PC-3 (cell line): ENCODE measurements at regions not wholly inside any gene's neighbourhood (a gene's known extent, or its start where the extent isn't known, plus 50 kb on each side); places are given as distances from the start of the nearest gene placed in this dataset.

ENCODE experiments used
- ATAC-seq: fragments of 200-7000 bp; cut with Tn5 transposase; 2 replicates; pipeline ENCODE4 v1.9.1; 2020; ENCODE audit warnings: mild to moderate bottlenecking, moderate library complexity
- BruUV-seq: library from RNA; stranded (reverse); fragments of 400-500 nt; replicated peaks from 2 replicates; lab custom pipeline; 2021; lab: Mats Ljungman, UMichigan
- CTCF ChIA-PET: fragments of 300-600 bp; sonication (Branson Sonifier 250); formaldehyde crosslinking; loops from one replicate; lab custom pipeline; 2022; ENCODE audit warnings: antibody characterized with exemption; lab: Charles Lee
- POLR2A ChIA-PET: fragments of 300-600 bp; sonication (Branson Sonifier 250); formaldehyde crosslinking; loops from one replicate; lab custom pipeline; 2022; ENCODE audit warnings: antibody characterized with exemption; ENCODE audit not compliant: unreplicated experiment; lab: Charles Lee
- DNase-seq: peaks from one replicate; pipeline ENCODE4 v3.0.0-alpha.2; 2015
- H2AFZ ChIP-seq: fragments of 300-600 bp; sonication (generic); 2 replicates; pipeline ENCODE4 v1.6.0; 2016; ENCODE audit warnings: antibody characterized with exemption, low read length
- H3F3A ChIP-seq: fragments of 300-600 bp; sonication (generic); one replicate; pipeline ENCODE4 v1.6.0; 2017; ENCODE audit warnings: antibody characterized with exemption, low read length, control low read depth, mild to moderate bottlenecking; ENCODE audit not compliant: unreplicated experiment
- H3K27ac ChIP-seq: fragments of 300-600 bp; sonication (generic); 2 replicates; pipeline ENCODE4 v1.5.1; 2016; ENCODE audit warnings: mild to moderate bottlenecking, low read length
- H3K27me3 ChIP-seq: fragments of 300-600 bp; sonication (generic); 2 replicates; pipeline ENCODE4 v1.6.1; 2016; ENCODE audit warnings: low read length, mixed read lengths
- H3K36me3 ChIP-seq: fragments of 300-600 bp; sonication (generic); 2 replicates; pipeline ENCODE4 v1.6.1; 2016; ENCODE audit warnings: low read depth, mixed run types, low read length, mixed read lengths
- H3K4me1 ChIP-seq: fragments of 300-600 bp; sonication (generic); 2 replicates; pipeline ENCODE4 v1.5.1; 2016; ENCODE audit warnings: low read length; ENCODE audit not compliant: insufficient read depth
- H3K4me2 ChIP-seq: fragments of 300-600 bp; sonication (generic); 2 replicates; pipeline ENCODE4 v1.6.0; 2016; ENCODE audit warnings: low read length
- H3K4me3 ChIP-seq: fragments of 300-600 bp; sonication (generic); 2 replicates; pipeline ENCODE4 v1.5.1; 2016; ENCODE audit warnings: mild to moderate bottlenecking, low read length, mixed read lengths
- H3K79me2 ChIP-seq: fragments of 300-600 bp; sonication (generic); 2 replicates; pipeline ENCODE4 v1.6.1; 2017; ENCODE audit warnings: low read length, mixed read lengths
- H3K9ac ChIP-seq: fragments of 300-600 bp; sonication (generic); 2 replicates; pipeline ENCODE4 v1.6.0; 2016; ENCODE audit warnings: mild to moderate bottlenecking, low read length
- H3K9me2 ChIP-seq: fragments of 300-600 bp; sonication (generic); replicated peaks from 2 replicates; pipeline ENCODE4 v1.6.1; 2016; ENCODE audit warnings: mixed run types, low read length, mixed read lengths
- H3K9me3 ChIP-seq: fragments of 300-600 bp; sonication (generic); 2 replicates; pipeline ENCODE4 v1.6.1; 2016; ENCODE audit warnings: low read length, mixed read lengths
- H4K20me1 ChIP-seq: fragments of 300-600 bp; sonication (generic); 2 replicates; pipeline ENCODE4 v1.6.1; 2016; ENCODE audit warnings: low read length, mixed read lengths
- CTCF ChIP-seq: fragments of 300-600 bp; sonication (generic); conservative IDR thresholded peaks from 2 replicates; pipeline ENCODE4 v1.5.1; 2017; ENCODE audit warnings: antibody characterized with exemption, low read depth, mild to moderate bottlenecking, low read length
- EZH2 ChIP-seq: fragments of 300-600 bp; sonication (generic); IDR thresholded peaks from one replicate; pipeline ENCODE4 v1.6.1; 2017; ENCODE audit warnings: antibody characterized with exemption, mild to moderate bottlenecking, low read length; ENCODE audit not compliant: unreplicated experiment
- EZH2phosphoT487 ChIP-seq: fragments of 300-600 bp; sonication (generic); IDR thresholded peaks from 2 replicates; pipeline ENCODE4 v1.6.1; 2018; ENCODE audit warnings: mild to moderate bottlenecking, antibody characterized with exemption, low read length, borderline replicate concordance
- intact Hi-C: fragments of 100-400 bp; cut with micrococcal nuclease; formaldehyde crosslinking; loops from 2 replicates; pipeline ENCODE4 v1.9.0; 2023

DNA sequence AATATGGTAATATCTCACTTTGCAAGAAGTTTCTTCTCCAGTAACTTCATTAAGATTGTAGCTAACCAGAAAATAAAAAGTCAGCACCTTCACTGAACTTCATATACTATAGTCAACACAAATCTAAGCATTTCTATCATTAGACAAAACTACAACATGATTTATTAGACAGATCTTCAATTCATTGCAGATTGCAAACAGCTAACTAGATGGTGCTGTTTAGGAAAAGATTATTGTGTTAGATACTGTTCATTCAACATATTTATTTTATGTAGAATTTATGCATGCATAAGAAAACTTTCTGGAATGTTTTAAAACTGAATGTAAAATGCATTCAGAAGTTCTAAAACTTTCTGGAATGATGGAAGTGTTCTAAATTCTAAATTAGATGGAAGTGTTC is 442.1 kb downstream of the HTR1B start:
- no peaks in the 10 kb centered on the region for H3K9me2 ChIP-seq
- ChIA-PET POLR2A (no interaction called here), CTCF (no interaction called here)
- no peaks in the 10 kb centered on the region for H3K36me3 ChIP-seq
- H3K27me3 ChIP-seq, result no peaks in the 10 kb centered on the region
- H3K4me1 ChIP-seq, result no peaks in the 10 kb centered on the region
- no TSS peak for BruUV-seq
- no peaks in the 10 kb centered on the region for H3F3A ChIP-seq
- no peak overlapping the region for H2AFZ ChIP-seq
- DNase-seq (no peak), ATAC-seq (no peak)
- TF ChIP-seq EZH2phosphoT487 (no peak), EZH2 (no peak), CTCF (no peak)
- H3K9me3 ChIP-seq, result no peaks in the 10 kb centered on the region; the same call in 1 of the 2 replicates
- no peak overlapping the region for H3K4me2 ChIP-seq
- no peak overlapping the region for H3K9ac ChIP-seq
- no peaks in the 10 kb centered on the region for H4K20me1 ChIP-seq
- H3K27ac ChIP-seq, result no peak overlapping the region
- intact Hi-C loops, result loop anchor here (5.0 kb wide), 1 partner anchor 436 kb away; no protein-coding TSS in a partner anchor
- H3K4me3 ChIP-seq, result no peak overlapping the region
- H3K79me2 ChIP-seq, result no peaks in the 10 kb centered on the region

GRCh38 chr6:77019081-77019480 is 444.2 kb downstream of the HTR1B start:
- TF ChIP-seq EZH2phosphoT487 (no peak), CTCF (no peak), EZH2 (no peak)
- no peak overlapping the region for H3K27ac ChIP-seq

GRCh38 chr6:77017537-77017936 is 445.8 kb downstream of the HTR1B start:
- ChIA-PET CTCF (no interaction called here), POLR2A (no interaction called here)
- BruUV-seq, result no TSS peak
- H3K4me2 ChIP-seq, result no peak overlapping the region
- no peaks in the 10 kb centered on the region; the same call in 1 of the 2 replicates for H3K9me3 ChIP-seq
- ATAC-seq (no peak), DNase-seq (no peak)
- H4K20me1 ChIP-seq, result no peaks in the 10 kb centered on the region
- H3K9me2 ChIP-seq, result no peaks in the 10 kb centered on the region
- no peak overlapping the region for H3K4me3 ChIP-seq
- no peaks in the 10 kb centered on the region for H3K4me1 ChIP-seq
- no peaks in the 10 kb centered on the region for H3K79me2 ChIP-seq
- H3K27me3 ChIP-seq, result no peaks in the 10 kb centered on the region
- intact Hi-C loops, result no loop called here
- H3K9ac ChIP-seq, result no peak overlapping the region
- H3K27ac ChIP-seq, result no peak overlapping the region
- no peaks in the 10 kb centered on the region for H3K36me3 ChIP-seq
- TF ChIP-seq EZH2phosphoT487, result no peak
- no peaks in the 10 kb centered on the region for H3F3A ChIP-seq
- no peak overlapping the region for H2AFZ ChIP-seq

More at GRCh38 chr6:77019081-77019480, 444.2 kb downstream of the HTR1B start:
- Histone ChIP-seq H3K9ac (no peak overlapping the region), H4K20me1 (no peaks in the 10 kb centered on the region), H3K4me2 (no peak overlapping the region), H3K9me3 (no peaks in the 10 kb centered on the region; the same call in 1 of the 2 replicates), H3K4me1 (no peaks in the 10 kb centered on the region), H3K79me2 (no peaks in the 10 kb centered on the region), H3F3A (no peaks in the 10 kb centered on the region), H3K36me3 (no peaks in the 10 kb centered on the region), H3K27me3 (no peaks in the 10 kb centered on the region), H2AFZ (no peak overlapping the region), H3K9me2 (no peaks in the 10 kb centered on the region), H3K4me3 (no peak overlapping the region)
- DNase-seq (no peak), ATAC-seq (no peak)
- no TSS peak for BruUV-seq
- intact Hi-C loops, result no loop called here
- CTCF ChIA-PET, result no interaction called here
- POLR2A ChIA-PET, result no interaction called here
